HEK293 (cell line): ENCODE measurements at regions not wholly inside any gene's neighbourhood (a gene's known extent, or its start where the extent isn't known, plus 50 kb on each side); places are given as distances from the start of the nearest gene placed in this dataset.

Source experiments
- CTCF ChIA-PET: fragments of 350-600 bp; formaldehyde crosslinking; extraction: SDS; loops from one replicate; lab custom pipeline; 2021; ENCODE audit warnings: antibody characterized with exemption; lab: Yijun Ruan, JAX
- POLR2A ChIA-PET: fragments of 300-600 bp; formaldehyde crosslinking; extraction: SDS; loops from one replicate; lab custom pipeline; 2020; ENCODE audit warnings: antibody characterized with exemption, inconsistent platforms; lab: Yijun Ruan, JAX
- H3K27ac ChIP-seq: fragments of 200-500 bp; sonication (Bioruptor generic); 2 replicates; pipeline ENCODE4 v1.5.1; 2014; ENCODE audit warnings: low read depth, low read length, control low read depth, inconsistent platforms; ENCODE audit errors: extremely low read depth
- H3K36me3 ChIP-seq, 2 experiments: fragments of 200-500 bp in 1 of 2; sonication (Bioruptor generic) in 1 of 2; 1 replicate in 1 of 2; 2 replicates in 1 of 2; pipeline ENCODE4 v1.5.1; 2014 to 2017; ENCODE audit warnings: inconsistent platforms in 2 of 2, low read length in 2 of 2; ENCODE audit not compliant: control insufficient read depth in 2 of 2, insufficient read depth in 1 of 2
- H3K4me1 ChIP-seq: fragments of 200-500 bp; sonication (Bioruptor generic); 2 replicates; pipeline ENCODE4 v1.5.1; 2014; ENCODE audit warnings: mild to moderate bottlenecking, low read length, inconsistent platforms; ENCODE audit not compliant: control insufficient read depth, insufficient read depth
- H3K4me3 ChIP-seq: 2 replicates; pipeline ENCODE4 v1.5.1; 2011; ENCODE audit warnings: low read depth, mild to moderate bottlenecking, control low read depth, low read length, moderate library complexity
- H3K9me3 ChIP-seq: fragments of 200-500 bp; sonication (Bioruptor generic); 2 replicates; pipeline ENCODE4 v1.5.1; 2014; ENCODE audit warnings: low read depth, low read length, inconsistent platforms; ENCODE audit not compliant: control insufficient read depth, insufficient read depth
- GLI2 ChIP-seq: fragments of 450-650 bp; formaldehyde crosslinking; IDR thresholded peaks from 2 replicates; pipeline ENCODE4; 2017; ENCODE audit warnings: missing biosample characterization, missing genetic modification characterization, low read depth, borderline replicate concordance
- KLF17 ChIP-seq: fragments of 450-650 bp; formaldehyde crosslinking; IDR thresholded peaks from 2 replicates; pipeline ENCODE4 v1.5.1; 2016; ENCODE audit warnings: missing biosample characterization, missing genetic modification characterization
- PRDM2 ChIP-seq: fragments of 450-650 bp; formaldehyde crosslinking; IDR thresholded peaks from 2 replicates; pipeline ENCODE4 v1.5.1; 2016; ENCODE audit warnings: missing biosample characterization, missing genetic modification characterization, borderline replicate concordance
- PRDM4 ChIP-seq: fragments of 450-650 bp; formaldehyde crosslinking; IDR thresholded peaks from 2 replicates; pipeline ENCODE4 v1.5.1; 2017; ENCODE audit warnings: missing biosample characterization, missing genetic modification characterization
- SETDB1 ChIP-seq: IDR thresholded peaks from one replicate; pipeline ENCODE4 v1.6.1; 2017; ENCODE audit warnings: mild to moderate bottlenecking, low read length, moderate library complexity, mixed read lengths; ENCODE audit not compliant: insufficient read length
- SP2 ChIP-seq: fragments of 450-650 bp; formaldehyde crosslinking; IDR thresholded peaks from 2 replicates; pipeline ENCODE4 v1.5.1; 2016; ENCODE audit warnings: missing biosample characterization, missing genetic modification characterization
- ZFP3 ChIP-seq: fragments of 450-650 bp; formaldehyde crosslinking; IDR thresholded peaks from 2 replicates; pipeline ENCODE4 v1.5.1; 2016; ENCODE audit warnings: low read depth, missing biosample characterization, missing genetic modification characterization
- ZFP69B ChIP-seq: fragments of 450-650 bp; formaldehyde crosslinking; IDR thresholded peaks from 2 replicates; pipeline ENCODE4 v1.5.1; 2016; ENCODE audit warnings: missing biosample characterization, missing genetic modification characterization
- ZNF302 ChIP-seq: fragments of 450-650 bp; formaldehyde crosslinking; IDR thresholded peaks from 2 replicates; pipeline ENCODE4 v1.5.1; 2016; ENCODE audit warnings: missing biosample characterization, missing genetic modification characterization, low read depth
- ZNF394 ChIP-seq: fragments of 450-650 bp; formaldehyde crosslinking; IDR thresholded peaks from 2 replicates; pipeline ENCODE4 v1.5.1; 2016; ENCODE audit warnings: missing biosample characterization, missing genetic modification characterization, mild to moderate bottlenecking, moderate library complexity, borderline replicate concordance
- ZNF423 ChIP-seq: fragments of 450-650 bp; formaldehyde crosslinking; IDR thresholded peaks from 2 replicates; pipeline ENCODE4 v1.5.1; 2016; ENCODE audit warnings: missing biosample characterization, missing genetic modification characterization
- ZNF48 ChIP-seq: fragments of 450-650 bp; formaldehyde crosslinking; IDR thresholded peaks from 2 replicates; pipeline ENCODE4 v1.5.1; 2016; ENCODE audit warnings: missing biosample characterization, missing genetic modification characterization
- ZNF518A ChIP-seq: fragments of 450-650 bp; formaldehyde crosslinking; conservative IDR thresholded peaks from 2 replicates; pipeline ENCODE4 v1.5.1; 2016; ENCODE audit warnings: low read depth, missing biosample characterization, missing genetic modification characterization
- ZNF610 ChIP-seq: fragments of 450-650 bp; formaldehyde crosslinking; IDR thresholded peaks from 2 replicates; pipeline ENCODE4 v1.5.1; 2016; ENCODE audit warnings: missing biosample characterization, missing genetic modification characterization, borderline replicate concordance
- ZNF785 ChIP-seq: fragments of 450-650 bp; formaldehyde crosslinking; IDR thresholded peaks from 2 replicates; pipeline ENCODE4 v1.5.1; 2016; ENCODE audit warnings: missing biosample characterization, missing genetic modification characterization
- ZNF792 ChIP-seq: fragments of 450-650 bp; formaldehyde crosslinking; IDR thresholded peaks from 2 replicates; pipeline ENCODE4 v1.5.1; 2016; ENCODE audit warnings: missing biosample characterization, missing genetic modification characterization
- ZSCAN23 ChIP-seq: fragments of 450-650 bp; formaldehyde crosslinking; IDR thresholded peaks from 2 replicates; pipeline ENCODE4 v1.5.1; 2016; ENCODE audit warnings: missing biosample characterization, missing genetic modification characterization

GRCh38 chr17:13698832-13699231 lies 97.1 kb upstream of the HS3ST3A1 start:
- H3K4me1 ChIP-seq: no peaks in the 10 kb centered on the region
- no peak overlapping the region for H3K27ac ChIP-seq
- H3K4me3 ChIP-seq: no peak overlapping the region
- H3K36me3 ChIP-seq: no peaks in the 10 kb centered on the region
- TF ChIP-seq PRDM4 (tag by site-specific recombination) (no peak), SP2 (no peak), ZNF302 (no peak), ZNF785 (tag by site-specific recombination) (no peak), ZNF423 (tag by site-specific recombination) (no peak), ZFP69B (tag by site-specific recombination) (no peak), ZNF48 (no peak)
- POLR2A ChIA-PET: no interaction called here
- no peaks in the 10 kb centered on the region for H3K9me3 ChIP-seq
- CTCF ChIA-PET: interaction anchor here (0.7 to 1.3 kb wide), 2 partner anchors 238 to 362 kb away, joined by 4 to 5 read pairs; no protein-coding TSS in a partner anchor

GRCh38 chr17:13699261-13699660 lies 97.5 kb upstream of the HS3ST3A1 start:
- ChIA-PET CTCF (no interaction called here), POLR2A (no interaction called here)
- H3K9me3 ChIP-seq: no peaks in the 10 kb centered on the region
- H3K27ac ChIP-seq: no peak overlapping the region
- H3K4me1 ChIP-seq: no peaks in the 10 kb centered on the region
- H3K36me3 ChIP-seq: no peaks in the 10 kb centered on the region
- no peak overlapping the region for H3K4me3 ChIP-seq
- no peak for TF ChIP-seq ZNF792 (tag by site-specific recombination)
- no peak for TF ChIP-seq ZSCAN23 (tag by site-specific recombination)
- TF ChIP-seq ZFP3 (tag by site-specific recombination): no peak
- no peak for TF ChIP-seq SETDB1
- no peak for TF ChIP-seq PRDM2 (tag by site-specific recombination)
- TF ChIP-seq ZNF394 (tag by site-specific recombination): no peak
- TF ChIP-seq KLF17 (tag by site-specific recombination): no peak
- TF ChIP-seq GLI2: no peak
- TF ChIP-seq ZNF610 (tag by site-specific recombination): no peak
- TF ChIP-seq ZNF518A (tag by site-specific recombination): no peak
